ENCODE measurements at regions not wholly inside any gene's neighbourhood (a gene's known extent, or its start where the extent isn't known, plus 50 kb on each side); places are given as distances from the start of the nearest gene placed in this dataset.

DNA sequence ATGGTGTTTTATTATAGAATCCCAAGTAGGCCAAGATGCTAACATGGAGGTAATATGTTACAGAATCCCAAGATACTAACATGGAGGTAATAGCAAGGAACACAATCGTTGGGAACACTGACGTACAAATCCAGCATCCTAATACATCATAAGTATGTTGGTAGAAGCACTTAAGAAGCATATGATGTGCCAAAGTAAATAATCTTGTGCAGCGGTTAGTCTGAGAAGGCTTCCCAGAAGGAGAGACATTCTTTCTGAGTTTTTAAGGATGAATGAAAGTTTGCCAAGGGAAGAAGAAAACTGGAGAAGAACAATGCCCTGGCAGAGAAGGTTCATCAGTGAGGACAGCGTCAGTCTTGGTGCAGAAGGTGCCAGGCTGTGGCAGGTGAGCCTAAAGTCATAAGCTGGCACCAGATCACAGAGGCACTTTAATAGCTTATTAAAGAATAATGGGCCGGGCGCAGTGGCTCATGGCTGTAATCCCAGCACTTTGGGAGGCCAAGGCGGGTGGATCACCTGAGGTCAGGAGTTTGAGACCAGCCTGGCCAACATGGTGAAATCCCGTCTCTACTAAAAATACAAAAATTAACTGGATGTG is 294.5 kb upstream of the PIK3R1 start:
- no peak for TF ChIP-seq CTCF (tag by site-specific recombination; IDR thresholded peaks at IDR 0.05)
- TF ChIP-seq ZSCAN16 (tag by site-specific recombination; IDR thresholded peaks at IDR 0.05): no peak
- TF ChIP-seq PATZ1 (tag by site-specific recombination; IDR thresholded peaks at IDR 0.05): no peak

Measured in HEK293 (cell line).